Suprapubic skin (tissue), 4 donors: ENCODE measurements at regions not wholly inside any gene's neighbourhood (a gene's known extent, or its start where the extent isn't known, plus 50 kb on each side); places are given as distances from the start of the nearest gene placed in this dataset.

Experiments used
- DNase-seq, 2 donors: peaks; one replicate each; pipeline ENCODE4 v3.0.0-alpha.2; 2019; ENCODE audit warnings: low spot score in 2 of 2
- H3K27ac ChIP-seq: fragments of 200-600 bp; sonication (generic); one replicate; pipeline ENCODE4 v1.5.1; 2019
- H3K27me3 ChIP-seq: fragments of 200-600 bp; sonication (generic); one replicate; pipeline ENCODE4 v1.5.1; 2019
- H3K36me3 ChIP-seq: fragments of 200-600 bp; sonication (generic); one replicate; pipeline ENCODE4 v1.5.1; 2019
- H3K4me1 ChIP-seq: fragments of 200-600 bp; sonication (generic); one replicate; pipeline ENCODE4 v1.5.1; 2019
- H3K4me3 ChIP-seq: fragments of 200-600 bp; sonication (generic); one replicate; pipeline ENCODE4 v1.5.1; 2019; ENCODE audit warnings: mild to moderate bottlenecking
- H3K9me3 ChIP-seq: fragments of 200-600 bp; sonication (generic); one replicate; pipeline ENCODE4 v1.5.1; 2019
- CTCF ChIP-seq, 2 donors: fragments of 200-600 bp in 1 of 2; fragments of 450-650 bp in 1 of 2; sonication (generic) in 1 of 2; IDR thresholded peaks; one replicate each; pipeline ENCODE4 v1.5.1; 2016 to 2019; ENCODE audit warnings: antibody characterized with exemption in 2 of 2, mild to moderate bottlenecking in 1 of 2, moderate library complexity in 1 of 2
- EP300 ChIP-seq: sonication (generic); formaldehyde crosslinking; IDR thresholded peaks from one replicate; pipeline ENCODE4 v1.6.1; 2017; ENCODE audit warnings: antibody characterized with exemption
- POLR2A ChIP-seq, 2 donors: fragments of 450-650 bp; IDR thresholded peaks; one replicate each; pipeline ENCODE4 v1.6.1; 2017; ENCODE audit warnings: antibody characterized with exemption in 2 of 2, mild to moderate bottlenecking in 2 of 2, moderate library complexity in 2 of 2
- POLR2AphosphoS5 ChIP-seq, 3 donors: sonication (generic); formaldehyde crosslinking; IDR thresholded peaks; one replicate each; pipeline ENCODE4 v1.6.1; 2017; ENCODE audit warnings: antibody characterized with exemption in 3 of 3
- WGBS: methylation state at CpG from one replicate; pipeline ENCODE4 v1.1.5; 2018; 5-methylcytosine and 5-hydroxymethylcytosine counted together

- 84% methylated on average over 5 of the region's 5 CpGs for WGBS
- no peaks in the 10 kb centered on the region for H3K27me3 ChIP-seq
- H3K4me1 ChIP-seq, result no peaks in the 10 kb centered on the region
- no peak overlapping the region for H3K27ac ChIP-seq
- H3K4me3 ChIP-seq, result no peak overlapping the region
- H3K36me3 ChIP-seq, result no peaks in the 10 kb centered on the region
- no peak for TF ChIP-seq CTCF (IDR thresholded peaks at IDR 0.05)
- no peak for TF ChIP-seq POLR2AphosphoS5 (IDR thresholded peaks at IDR 0.05)
- TF ChIP-seq POLR2A (IDR thresholded peaks at IDR 0.05), result no peak
- TF ChIP-seq EP300, result no peak
- H3K9me3 ChIP-seq, result no peaks in the 10 kb centered on the region
- DNase-seq, result no peak
Observed at GRCh38 chr2:23122681-23123215, 262.2 kb upstream of the KLHL29 start.

GRCh38 chr2:23123686-23124085, 261.3 kb upstream of the KLHL29 start:
- H3K27me3 ChIP-seq, result no peaks in the 10 kb centered on the region
- TF ChIP-seq POLR2A (IDR thresholded peaks at IDR 0.05) (no peak), EP300 (no peak), POLR2AphosphoS5 (IDR thresholded peaks at IDR 0.05) (no peak), CTCF (IDR thresholded peaks at IDR 0.05) (no peak)
- no peaks in the 10 kb centered on the region for H3K9me3 ChIP-seq
- WGBS, result 75% methylated on average over 2 of the region's 2 CpGs
- H3K27ac ChIP-seq, result no peak overlapping the region
- H3K4me3 ChIP-seq, result no peak overlapping the region
- no peak for DNase-seq
- H3K4me1 ChIP-seq, result no peaks in the 10 kb centered on the region
- H3K36me3 ChIP-seq, result no peaks in the 10 kb centered on the region

- Histone ChIP-seq H3K27me3 (no peaks in the 10 kb centered on the region), H3K4me1 (no peaks in the 10 kb centered on the region), H3K9me3 (no peaks in the 10 kb centered on the region), H3K4me3 (no peak overlapping the region), H3K27ac (no peak overlapping the region), H3K36me3 (no peaks in the 10 kb centered on the region)
- TF ChIP-seq POLR2AphosphoS5 (IDR thresholded peaks at IDR 0.05) (no peak), EP300 (no peak), POLR2A (IDR thresholded peaks at IDR 0.05) (no peak), CTCF (IDR thresholded peaks at IDR 0.05) (no peak)
- DNase-seq, result no peak
- 71% methylated on average over 7 of the region's 7 CpGs for WGBS
Observed at GRCh38 chr2:23124214-23124750, 260.7 kb upstream of the KLHL29 start.

- Histone ChIP-seq H3K36me3 (no peaks in the 10 kb centered on the region), H3K4me1 (no peaks in the 10 kb centered on the region), H3K27ac (no peak overlapping the region), H3K4me3 (no peak overlapping the region), H3K9me3 (no peaks in the 10 kb centered on the region), H3K27me3 (no peaks in the 10 kb centered on the region)
- TF ChIP-seq POLR2A (IDR thresholded peaks at IDR 0.05) (no peak), CTCF (IDR thresholded peaks at IDR 0.05) (no peak), POLR2AphosphoS5 (IDR thresholded peaks at IDR 0.05) (no peak), EP300 (no peak)
- WGBS, result 73% methylated on average over 4 of the region's 4 CpGs
- no peak for DNase-seq
Observed at GRCh38 chr2:23127465-23127864, 257.5 kb upstream of the KLHL29 start.

- no peaks in the 10 kb centered on the region for H3K36me3 ChIP-seq
- H3K9me3 ChIP-seq, result no peaks in the 10 kb centered on the region
- no peaks in the 10 kb centered on the region for H3K4me1 ChIP-seq
- no peaks in the 10 kb centered on the region for H3K27me3 ChIP-seq
- no peak overlapping the region for H3K4me3 ChIP-seq
- TF ChIP-seq EP300, result no peak
- no peak for TF ChIP-seq POLR2A (IDR thresholded peaks at IDR 0.05)
- no peak for TF ChIP-seq CTCF (IDR thresholded peaks at IDR 0.05)
- TF ChIP-seq POLR2AphosphoS5 (IDR thresholded peaks at IDR 0.05), result no peak
- WGBS, result 95% methylated on average over 7 of the region's 7 CpGs
- DNase-seq, result no peak
- H3K27ac ChIP-seq, result no peak overlapping the region
Observed at GRCh38 chr2:23128684-23129292, 256.2 kb upstream of the KLHL29 start.
